Thyroid gland (tissue), 4 donors: ENCODE measurements at regions not wholly inside any gene's neighbourhood (a gene's known extent, or its start where the extent isn't known, plus 50 kb on each side); places are given as distances from the start of the nearest gene placed in this dataset.

Experiments used
- DNase-seq, 2 donors: peaks; one replicate each; pipeline ENCODE4 v3.0.0-alpha.2; 2019
- H3K27ac ChIP-seq, 3 donors: fragments of 200-600 bp; sonication (generic); 1 replicate in 2 of 3; 2 replicates in 1 of 3; pipeline ENCODE4 v1.5.1; 2016 to 2019; ENCODE audit warnings: mild to moderate bottlenecking in 1 of 3, moderate library complexity in 1 of 3
- H3K27me3 ChIP-seq: fragments of 200-600 bp; sonication (generic); one replicate; pipeline ENCODE4 v1.5.1; 2019
- H3K36me3 ChIP-seq, 2 donors: fragments of 200-600 bp; sonication (generic); one replicate each; pipeline ENCODE4 v1.5.1; 2016 to 2019
- H3K4me1 ChIP-seq, 2 donors: fragments of 200-600 bp; sonication (generic); one replicate each; pipeline ENCODE4 v1.5.1; 2017 to 2019
- H3K4me3 ChIP-seq, 3 donors: fragments of 200-600 bp; sonication (generic); replicated peaks in 1 of 3; 1 replicate in 2 of 3; 2 replicates in 1 of 3; pipeline ENCODE4 v1.5.1; 2016; ENCODE audit warnings: mild to moderate bottlenecking in 1 of 3
- H3K9me3 ChIP-seq: fragments of 200-600 bp; sonication (generic); one replicate; pipeline ENCODE4 v1.5.1; 2017
- CTCF ChIP-seq, 6 experiments: fragments of 200-600 bp in 3 of 6; fragments of 450-650 bp in 3 of 6; sonication (generic) in 3 of 6; IDR thresholded peaks; one replicate each; pipeline ENCODE4 v1.5.1; 2016 to 2019; ENCODE audit warnings: antibody characterized with exemption in 6 of 6, mild to moderate bottlenecking in 2 of 6, inconsistent platforms in 1 of 6, moderate library complexity in 1 of 6
- POLR2A ChIP-seq, 2 donors: fragments of 450-650 bp; IDR thresholded peaks; one replicate each; pipeline ENCODE4 v1.6.1; 2017; ENCODE audit warnings: antibody characterized with exemption in 2 of 2, mild to moderate bottlenecking in 2 of 2, moderate library complexity in 1 of 2
- WGBS, 2 donors: methylation state at CpG; one replicate each; pipeline ENCODE4 v1.1.5; 2017; 5-methylcytosine and 5-hydroxymethylcytosine counted together
- intact Hi-C: fragments of 100-400 bp; cut with DNase I; formaldehyde crosslinking; loops from one replicate; pipeline ENCODE4 v1.15.1; 2023

GRCh38 chrX:20319054-20319453 is 52.3 kb upstream of the RPS6KA3 start:
- H3K27me3 ChIP-seq, result no peaks in the 10 kb centered on the region
- WGBS, 2 donors, result 92 to 95% methylated on average over 3 to 4 of the region's 4 CpGs

GRCh38 chrX:20317873-20318272 is 51.2 kb upstream of the RPS6KA3 start:
- 75 to 76% methylated on average over 2 to 3 of the region's 5 CpGs for WGBS, 2 donors
- intact Hi-C loops, result no loop called here
- DNase-seq, result peak; percentile 41 to 63

More at GRCh38 chrX:20319054-20319453, 52.3 kb upstream of the RPS6KA3 start:
- H3K9me3 ChIP-seq, result no peaks in the 10 kb centered on the region
- H3K36me3 ChIP-seq, result no peaks in the 10 kb centered on the region
- no peak overlapping the region for H3K4me3 ChIP-seq
- H3K27ac ChIP-seq, result no peak overlapping the region
- no peak for DNase-seq
- H3K4me1 ChIP-seq, result peaks cover 0 to 4% of the 10 kb centered on the region in 2 donors
- TF ChIP-seq CTCF (IDR thresholded peaks at IDR 0.05), result no peak
- no peak for TF ChIP-seq POLR2A (IDR thresholded peaks at IDR 0.05)
- intact Hi-C loops, result no loop called here

More at GRCh38 chrX:20317873-20318272, 51.2 kb upstream of the RPS6KA3 start:
- no peak overlapping the region for H3K27ac ChIP-seq
- H3K4me3 ChIP-seq, result no peak overlapping the region
- peaks cover 0 to 4% of the 10 kb centered on the region in 2 donors for H3K4me1 ChIP-seq
- no peaks in the 10 kb centered on the region for H3K36me3 ChIP-seq
- no peaks in the 10 kb centered on the region for H3K27me3 ChIP-seq
- no peak for TF ChIP-seq CTCF (IDR thresholded peaks at IDR 0.05)
- no peak for TF ChIP-seq POLR2A (IDR thresholded peaks at IDR 0.05)
- no peaks in the 10 kb centered on the region for H3K9me3 ChIP-seq
